COLO668 (cell line): ENCODE measurements at regions not wholly inside any gene's neighbourhood (a gene's known extent, or its start where the extent isn't known, plus 50 kb on each side); places are given as distances from the start of the nearest gene placed in this dataset.

Experiments used
- DNase-seq: peaks from one replicate; lab custom pipeline; 2025; ENCODE audit not compliant: unreplicated experiment; lab: John Stamatoyannopoulos, UW

DNA sequence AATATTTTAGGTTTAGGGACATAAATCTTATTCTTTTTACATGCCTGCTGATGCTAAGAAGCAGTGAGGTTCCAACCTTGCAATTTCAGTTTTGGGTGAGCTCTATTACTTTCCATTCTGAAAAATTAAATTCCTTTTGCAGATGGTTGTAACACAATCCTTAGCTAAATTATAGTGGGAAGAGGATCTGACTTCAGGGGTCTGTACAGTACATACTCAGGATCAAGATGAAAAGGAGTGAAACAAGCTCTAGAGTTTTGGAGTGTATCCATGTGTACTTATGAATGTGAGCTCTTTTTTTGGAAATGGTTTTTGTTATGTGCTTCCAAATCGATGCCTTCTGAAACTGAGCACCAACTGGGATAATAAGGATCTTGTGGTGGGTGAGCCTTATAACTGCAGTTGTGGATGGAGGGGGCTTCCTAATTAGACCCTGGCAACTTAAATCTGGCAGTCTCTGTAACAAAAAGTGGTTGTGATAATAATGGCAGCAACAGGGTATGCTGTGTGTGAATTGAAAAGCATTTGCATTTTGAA lies 218.8 kb upstream of the MAP3K7 start:
- no peak for DNase-seq

DNA sequence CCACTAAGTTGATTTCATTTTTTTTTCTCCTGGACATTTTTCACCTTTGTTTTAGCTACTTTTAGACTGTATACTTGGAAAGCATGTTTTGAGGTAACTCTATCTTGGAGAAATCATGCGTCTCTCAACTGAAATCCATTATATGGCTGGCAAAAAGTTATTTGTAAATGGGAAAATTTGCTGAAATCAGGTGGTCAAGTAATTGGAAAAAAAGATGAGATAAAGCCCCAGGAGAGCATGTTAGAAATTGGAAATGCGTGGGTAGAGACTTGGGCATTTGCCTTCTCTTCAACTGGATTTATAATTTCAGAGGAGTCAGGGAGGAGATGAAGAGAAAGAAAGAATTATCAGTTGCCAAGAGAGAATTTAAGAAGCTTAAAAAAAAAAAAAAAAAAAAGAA lies 217.1 kb upstream of the MAP3K7 start:
- no peak for DNase-seq

DNA sequence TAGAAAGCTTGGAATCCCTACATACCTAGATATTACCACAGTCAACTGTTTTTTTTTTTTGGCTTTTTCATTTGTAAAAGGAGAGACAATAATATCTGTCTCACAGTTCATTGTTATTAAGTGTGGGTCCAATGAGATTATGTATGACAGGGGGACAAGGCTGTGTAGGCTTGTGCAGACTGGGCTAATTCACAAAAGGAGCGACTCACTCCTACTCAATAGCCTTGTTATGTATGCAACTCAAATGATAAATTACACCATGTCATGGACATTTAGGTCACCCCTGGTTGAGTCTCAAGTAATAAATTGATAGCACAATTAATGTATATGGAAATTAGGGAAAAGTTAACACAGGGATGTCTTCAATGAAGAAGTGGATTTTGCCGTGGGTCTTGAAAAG lies 208.2 kb upstream of the MAP3K7 start:
- no peak for DNase-seq

DNA sequence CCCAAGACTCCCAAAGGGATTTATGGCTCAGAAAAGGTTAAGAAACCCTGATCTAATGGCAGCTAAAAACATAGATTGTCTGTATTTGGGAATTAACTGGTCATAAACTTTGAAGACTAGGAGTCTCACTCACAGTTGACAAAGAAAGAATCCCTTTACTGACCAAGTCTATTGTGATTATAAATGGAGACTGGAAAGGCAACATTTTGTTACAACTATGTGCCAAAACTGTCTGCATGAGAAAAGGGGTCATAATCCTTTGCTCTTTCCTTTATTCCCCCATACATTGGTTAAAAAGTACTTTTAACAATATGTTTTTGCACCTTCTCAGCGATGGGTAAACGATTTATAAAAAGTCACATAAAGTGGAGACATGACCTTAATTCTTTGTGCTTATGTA lies 206.9 kb upstream of the MAP3K7 start:
- no peak for DNase-seq

DNA sequence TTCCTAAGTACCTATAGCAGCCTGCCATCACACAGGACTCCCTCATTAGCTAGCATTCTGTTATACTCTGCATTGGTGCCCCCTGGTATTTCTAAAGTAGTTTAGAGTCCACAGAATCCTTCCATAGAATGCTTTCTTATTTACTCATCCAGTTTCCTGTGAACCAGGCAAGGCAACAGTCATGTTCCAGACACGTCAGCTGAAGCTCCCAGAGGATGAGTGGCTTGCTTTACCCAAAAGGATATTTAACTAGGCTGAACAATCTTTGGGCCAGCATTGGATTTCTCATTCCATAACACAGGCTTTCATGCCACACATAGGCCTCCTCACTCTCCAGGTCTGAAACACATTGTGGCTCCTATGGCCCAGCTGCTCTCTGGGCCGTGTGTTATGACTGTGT lies 203.8 kb upstream of the MAP3K7 start:
- no peak for DNase-seq

DNA sequence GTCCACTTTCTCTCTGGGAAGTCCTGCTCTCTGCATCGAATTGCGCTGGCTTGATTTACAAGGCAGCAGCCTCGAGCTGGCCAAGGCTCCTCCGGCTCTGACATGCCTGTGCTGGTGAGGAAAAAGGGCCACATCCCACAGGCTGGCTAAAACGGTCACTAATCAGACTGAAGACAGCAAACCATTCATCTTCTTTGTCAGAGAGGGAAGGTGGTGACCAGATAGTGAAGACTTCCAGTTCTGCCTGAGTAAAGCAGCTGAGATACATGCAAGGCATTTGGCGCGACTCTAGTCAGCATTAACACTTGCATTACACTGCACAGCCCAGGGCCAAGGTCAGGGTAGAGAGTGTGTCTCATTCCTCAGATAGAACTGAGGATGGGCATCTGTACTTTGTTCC lies 203.2 kb upstream of the MAP3K7 start:
- no peak for DNase-seq

DNA sequence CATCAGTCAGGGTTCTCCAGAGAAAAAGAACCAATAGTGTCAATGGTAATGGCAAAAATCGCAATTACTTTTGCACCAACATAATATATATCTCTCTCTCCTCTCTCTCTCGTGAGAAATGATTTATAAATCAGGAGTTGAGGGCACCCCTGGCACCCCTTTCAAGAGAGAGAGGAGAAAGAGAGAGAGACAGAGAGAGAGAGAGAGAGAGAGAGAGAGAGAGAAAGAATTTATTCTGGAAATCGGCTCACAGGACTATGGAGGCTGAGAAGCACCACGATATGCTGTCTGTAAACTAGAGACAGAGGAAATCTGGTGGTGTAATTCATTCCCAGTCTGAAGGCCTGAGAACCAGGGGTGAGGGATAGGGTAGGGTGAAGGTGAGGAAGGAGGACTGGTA lies 201.9 kb upstream of the MAP3K7 start:
- no peak for DNase-seq

DNA sequence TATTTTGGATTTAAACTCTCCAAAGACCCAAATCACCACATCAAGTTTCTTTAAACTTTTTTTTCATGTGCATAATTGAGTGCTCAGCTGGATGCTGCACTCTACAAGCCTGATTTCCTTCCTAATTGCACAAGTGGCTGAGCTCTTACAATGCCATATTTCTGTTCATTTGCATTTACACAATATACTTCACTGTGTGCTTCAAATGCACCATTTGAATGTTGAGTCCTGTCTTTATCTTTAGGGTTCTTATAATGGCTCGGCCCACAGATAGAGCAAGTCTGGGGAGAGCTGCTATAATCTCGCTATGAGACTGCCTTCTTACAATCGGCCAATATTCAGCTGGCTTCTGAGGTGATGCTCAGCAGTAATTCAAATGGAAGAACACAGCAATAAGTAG lies 200.6 kb upstream of the MAP3K7 start:
- no peak for DNase-seq

DNA sequence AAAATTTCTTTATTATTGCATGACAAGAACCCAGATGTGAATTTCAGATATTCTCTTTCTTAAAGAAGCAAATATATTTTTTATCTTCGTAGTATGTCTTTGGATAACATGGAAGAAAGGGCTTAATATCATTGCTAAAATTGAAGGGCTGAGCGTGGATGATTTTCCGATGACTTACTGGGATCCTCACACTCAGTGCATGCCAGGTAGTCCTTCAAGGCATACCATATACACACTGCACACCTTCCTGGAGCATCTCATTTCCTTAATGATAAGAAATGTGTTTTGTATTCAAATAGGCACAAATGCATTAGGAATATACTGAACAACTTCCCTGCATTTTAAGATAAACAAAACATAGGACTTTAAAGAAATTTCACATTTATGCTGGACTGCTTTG lies 193.9 kb upstream of the MAP3K7 start:
- no peak for DNase-seq

DNA sequence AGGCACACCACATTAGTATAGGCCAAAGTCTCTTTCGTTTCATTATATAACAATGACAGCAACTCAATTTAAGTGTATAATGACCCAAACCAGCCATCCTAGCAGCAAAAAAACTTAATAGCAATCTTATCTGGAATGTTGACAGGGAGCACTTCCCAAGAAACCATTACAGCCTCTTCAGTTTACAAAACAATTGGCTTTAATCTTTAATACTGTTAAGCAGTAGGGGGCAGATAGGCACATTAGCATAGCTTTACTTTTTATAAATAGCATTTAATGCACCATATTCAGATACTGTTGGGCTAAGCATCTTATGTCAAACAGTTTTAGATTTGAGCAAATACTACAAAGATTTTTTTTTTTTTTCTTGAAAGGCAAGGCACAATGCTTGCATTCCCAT lies 193.3 kb upstream of the MAP3K7 start:
- no peak for DNase-seq

DNA sequence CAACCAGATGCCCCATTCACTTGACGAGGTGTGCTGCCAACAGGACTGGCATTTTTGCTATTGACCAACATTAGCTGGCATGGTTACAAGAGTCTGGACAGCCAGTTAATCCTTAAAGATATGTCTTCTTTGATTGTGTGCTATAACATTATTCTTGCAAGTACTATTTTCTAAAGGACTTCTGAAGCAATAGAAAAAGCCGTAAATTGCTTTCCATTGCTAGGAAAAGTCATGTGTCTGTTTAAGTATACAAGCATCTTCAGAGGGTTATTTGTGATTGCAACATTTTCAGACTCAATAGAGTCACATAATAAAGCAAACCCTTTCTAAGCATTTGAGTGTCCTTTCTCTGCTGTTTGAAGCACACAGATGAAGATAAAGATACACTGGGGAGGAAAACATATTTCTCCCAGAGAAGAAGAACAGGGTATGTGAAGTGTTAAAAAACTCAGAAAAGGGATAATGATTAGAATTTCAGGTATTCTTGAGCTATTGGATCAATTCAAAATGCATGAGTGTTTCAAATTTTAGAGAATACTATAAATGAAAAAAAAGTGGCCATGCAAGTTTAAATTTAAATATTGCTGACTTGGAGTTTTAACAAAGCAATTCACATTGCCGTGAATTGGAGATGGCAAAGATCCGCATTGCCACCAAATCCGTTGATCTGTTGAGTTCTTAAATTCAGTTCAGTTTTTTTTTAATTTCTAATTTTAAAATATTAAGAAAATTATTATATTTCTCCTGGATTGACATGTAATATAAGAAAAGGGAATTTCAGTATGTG lies 191.7 kb upstream of the MAP3K7 start:
- DNase-seq: no peak

DNA sequence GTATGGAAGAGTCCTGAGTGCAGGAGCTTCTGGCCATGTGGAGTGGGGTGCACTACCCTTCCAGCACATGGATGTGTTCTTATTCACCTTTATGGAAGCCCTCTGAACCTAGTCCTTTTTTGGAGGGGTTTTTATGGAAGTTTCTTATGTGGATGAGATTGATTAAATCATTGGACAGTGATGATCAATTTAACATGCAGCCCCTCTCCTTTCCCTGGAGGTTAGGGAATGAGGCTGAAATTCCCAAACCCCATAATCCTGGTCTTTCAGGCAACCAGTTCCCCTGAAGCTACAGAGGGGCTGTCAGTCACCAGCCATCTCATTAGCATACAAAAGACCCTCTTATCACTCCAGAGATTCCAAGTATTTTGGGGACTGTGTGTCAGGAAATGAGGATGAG lies 183.9 kb upstream of the MAP3K7 start:
- DNase-seq: no peak

DNA sequence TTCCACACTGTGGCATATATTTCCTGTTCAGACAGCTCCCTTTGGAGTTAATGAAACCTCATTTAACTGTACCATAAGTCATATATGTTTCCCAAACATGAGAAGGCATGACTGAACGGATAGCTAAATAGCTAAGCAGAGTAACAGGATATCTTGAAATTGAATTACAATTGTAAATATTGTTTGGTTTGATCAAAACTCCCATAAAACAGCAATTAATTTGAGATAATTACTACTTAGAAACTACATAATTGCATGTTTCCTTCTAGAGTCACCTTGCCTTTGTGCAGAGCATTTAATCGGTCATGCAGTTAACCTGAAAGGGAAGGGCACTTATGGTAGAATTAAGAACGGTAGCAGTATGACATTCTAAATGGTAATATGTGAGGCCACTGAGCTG lies 179.0 kb upstream of the MAP3K7 start:
- no peak for DNase-seq

DNA sequence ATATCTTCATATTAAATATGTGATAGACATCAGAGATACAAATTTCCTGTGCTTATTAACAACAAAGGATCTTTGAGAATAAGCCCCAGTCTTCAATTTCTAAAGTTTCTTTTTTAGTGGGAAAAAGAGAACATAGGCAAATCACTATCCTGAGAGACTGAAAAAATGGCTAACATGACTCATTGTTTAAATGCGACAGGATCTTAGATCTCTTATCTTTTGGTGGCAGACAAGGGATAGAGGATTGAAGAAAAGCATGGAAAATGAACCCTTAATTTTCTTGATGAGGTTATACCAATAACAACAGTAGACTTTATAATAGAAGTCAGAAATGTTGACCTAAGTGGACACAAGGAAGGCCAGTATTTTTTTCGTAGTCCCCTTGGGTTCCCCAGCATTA lies 178.6 kb upstream of the MAP3K7 start:
- DNase-seq: no peak

DNA sequence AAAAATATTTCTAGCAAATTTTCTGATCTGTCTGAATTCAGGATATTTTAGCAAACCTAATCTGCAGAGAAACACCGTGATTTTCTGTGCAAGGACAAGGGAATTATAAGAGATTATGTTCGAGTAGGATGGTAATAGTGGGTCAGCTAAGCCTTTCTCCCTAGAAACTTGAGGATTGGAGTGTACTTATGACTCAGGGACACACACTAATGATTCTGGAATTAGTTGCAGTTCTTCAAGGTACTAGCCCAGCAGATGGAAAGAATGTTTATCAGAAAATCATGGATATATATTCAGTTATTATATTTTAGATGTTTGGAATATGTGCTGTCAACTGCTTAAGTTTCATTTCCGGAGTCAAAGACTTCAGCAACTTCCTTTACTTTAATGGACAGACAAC lies 177.1 kb upstream of the MAP3K7 start:
- DNase-seq: no peak

DNA sequence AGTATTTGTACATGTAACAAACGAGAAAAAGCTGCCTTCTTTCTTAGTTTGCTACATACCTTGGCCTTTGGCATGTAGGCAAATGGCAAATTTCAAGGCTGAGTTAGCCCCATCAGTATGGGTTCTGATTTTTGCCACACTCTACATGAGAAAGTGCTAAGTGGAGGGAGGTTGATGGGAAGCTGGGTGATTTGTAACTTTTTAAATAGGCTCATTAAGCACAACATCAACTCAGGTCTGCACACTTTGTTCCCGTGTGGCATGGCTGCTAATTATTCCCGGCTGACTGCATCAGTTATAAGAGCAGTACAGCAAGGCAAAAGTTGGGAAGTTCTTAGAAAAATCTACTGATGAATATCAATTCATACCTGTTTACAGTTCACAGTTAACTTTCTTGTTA lies 172.8 kb upstream of the MAP3K7 start:
- no peak for DNase-seq

DNA sequence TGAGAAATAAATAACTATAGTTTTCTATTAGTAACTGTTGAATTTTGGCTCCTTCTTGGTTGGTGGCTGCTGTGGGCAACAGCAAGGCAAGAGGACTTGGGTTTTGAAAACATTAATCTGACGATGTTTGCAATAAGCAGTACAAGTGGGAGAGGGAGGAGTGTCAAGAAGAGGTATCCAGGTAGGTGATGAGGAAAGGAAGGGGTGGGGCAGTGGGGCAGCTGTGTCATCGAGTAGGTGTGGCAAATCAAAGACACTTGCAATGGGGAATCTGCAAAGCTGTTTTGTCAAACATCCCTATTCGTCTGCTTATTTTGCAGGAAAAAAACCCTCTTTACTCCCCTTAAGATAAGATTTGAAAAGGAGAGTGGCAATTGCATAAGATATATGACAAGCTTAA lies 171.9 kb upstream of the MAP3K7 start:
- DNase-seq: no peak

DNA sequence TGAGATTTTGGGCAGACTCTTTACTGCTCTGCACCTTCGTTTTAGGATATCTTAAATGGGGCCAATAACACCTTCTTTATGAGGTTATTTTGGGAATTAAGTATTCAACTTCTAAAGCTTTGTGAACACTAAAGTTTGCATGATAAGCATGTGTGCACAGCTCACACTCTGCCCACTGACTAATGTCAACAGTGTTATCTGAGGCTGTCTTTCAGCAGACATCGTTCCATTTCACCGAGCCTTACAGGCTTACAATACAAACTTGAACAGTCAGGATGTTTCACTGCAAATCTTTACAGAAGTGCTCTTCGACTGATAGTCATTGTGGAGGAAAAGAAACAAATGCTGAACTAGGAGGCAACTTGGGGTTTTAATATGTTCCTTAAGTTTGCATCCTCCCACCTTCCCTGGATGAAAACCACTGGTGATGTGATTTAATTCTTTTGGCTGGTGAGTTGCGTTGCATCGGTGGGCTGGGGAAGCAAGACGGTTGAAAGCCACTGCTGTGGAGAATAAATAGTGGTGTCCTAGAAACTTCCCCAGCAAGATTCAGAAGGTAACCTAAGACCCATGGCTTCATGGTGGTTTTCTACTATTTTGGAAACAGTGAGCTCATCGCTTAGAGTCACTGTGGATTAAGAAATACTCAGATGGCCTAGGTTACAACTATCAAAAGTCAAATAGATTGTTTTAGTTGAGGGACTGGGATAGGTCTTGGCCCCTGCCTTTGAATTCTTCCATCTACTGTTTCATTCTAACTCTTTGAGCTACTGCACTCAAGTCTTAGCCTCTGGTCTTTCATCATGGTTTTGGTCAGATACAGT lies 167.2 kb upstream of the MAP3K7 start:
- no peak for DNase-seq

DNA sequence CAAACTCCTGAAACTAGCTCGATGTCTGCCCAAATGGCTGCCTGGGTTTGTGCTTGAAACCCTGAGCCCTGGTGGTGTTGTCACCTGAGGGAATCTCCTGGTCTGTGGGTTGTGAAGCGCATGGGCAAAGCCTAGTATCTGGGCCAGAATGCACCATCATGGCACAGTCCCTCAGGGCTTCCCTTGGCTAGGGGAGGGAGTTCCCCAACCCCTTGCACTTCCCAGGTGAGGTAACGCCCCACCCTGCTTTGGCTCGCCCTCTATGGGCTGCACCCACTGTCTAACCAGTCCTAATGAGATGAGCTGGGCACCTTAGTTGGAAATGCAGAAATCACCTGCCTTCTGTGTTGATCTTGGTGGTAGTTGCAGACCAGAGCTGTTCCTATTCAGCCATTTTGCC lies 152.9 kb upstream of the MAP3K7 start:
- DNase-seq: no peak

DNA sequence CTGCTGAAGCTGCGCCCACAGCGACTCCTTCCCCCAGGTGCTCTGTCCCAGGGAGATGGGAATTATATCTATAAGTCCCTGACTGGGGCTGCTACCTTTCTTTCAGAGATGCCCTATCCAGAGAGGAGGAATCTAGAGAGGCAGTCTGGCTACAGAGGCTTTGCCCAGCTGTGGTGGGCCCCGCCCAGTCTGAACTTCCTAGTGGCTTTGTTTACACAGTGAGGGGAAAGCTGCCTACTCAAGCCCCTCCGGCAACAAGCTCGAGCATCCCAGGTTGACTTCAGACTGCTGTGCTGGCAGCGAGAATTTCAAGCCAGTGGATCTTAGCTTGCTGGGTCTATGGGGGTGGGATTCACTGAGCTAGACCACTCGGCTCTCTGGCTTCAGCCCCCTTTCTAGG lies 152.5 kb upstream of the MAP3K7 start:
- peak; percentile 4 for DNase-seq

DNA sequence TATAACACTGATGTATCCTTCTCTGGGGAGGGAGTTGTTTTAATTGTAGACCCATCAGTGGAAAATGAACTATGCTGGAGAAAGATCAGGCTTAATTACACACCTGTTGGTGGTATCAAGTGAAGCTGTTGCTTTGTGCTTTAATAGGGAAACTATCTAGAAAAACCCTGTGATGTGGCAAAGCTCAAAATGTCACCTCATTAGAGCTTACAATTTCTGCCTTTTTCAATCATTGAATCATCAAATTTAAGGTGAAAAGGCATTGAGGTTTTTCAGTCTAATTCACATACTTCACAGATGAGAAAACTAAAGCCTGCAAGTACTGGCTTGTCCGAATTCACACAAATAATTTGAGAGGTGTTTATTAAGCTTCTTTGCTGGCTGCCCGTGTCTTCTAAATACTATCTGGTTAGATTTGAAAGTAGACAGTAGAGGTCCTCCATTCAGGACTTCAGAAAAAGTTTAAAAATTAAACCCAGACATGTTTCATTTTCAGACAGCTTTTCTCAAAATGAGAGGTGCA lies 143.3 kb upstream of the MAP3K7 start:
- no peak for DNase-seq

DNA sequence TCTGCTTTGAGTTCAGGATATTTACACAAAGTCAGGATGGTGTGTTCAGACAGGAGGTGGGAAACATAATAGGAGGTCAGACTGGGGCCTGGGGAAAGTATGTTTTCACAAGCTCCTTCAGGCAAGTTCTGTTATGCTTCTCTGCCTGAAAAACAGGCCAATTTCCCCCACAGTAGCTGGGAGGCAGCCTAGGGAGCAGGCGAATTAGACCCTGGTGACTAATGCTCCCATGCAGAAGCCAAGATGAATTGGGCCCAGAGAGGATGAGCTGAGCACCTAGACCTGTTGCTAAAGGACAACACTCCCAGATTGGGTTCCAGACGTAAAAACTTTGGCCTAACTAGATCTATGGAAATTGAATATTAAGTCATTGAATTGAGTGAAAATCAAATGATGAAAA lies 142.2 kb upstream of the MAP3K7 start:
- DNase-seq: no peak
